WTC11 (cell line): ENCODE measurements at regions not wholly inside any gene's neighbourhood (a gene's known extent, or its start where the extent isn't known, plus 50 kb on each side); places are given as distances from the start of the nearest gene placed in this dataset.
"Not testable (repeated sequence)": the region's sequence is repeated elsewhere in the genome, so short reads cannot be mapped to it uniquely, and the experiment has no call there.

Experiments
- ATAC-seq: fragments of 200-7000 bp; cut with Tn5 transposase; 2 replicates; pipeline ENCODE4 v1.10.0; 2021; ENCODE audit warnings: mild to moderate bottlenecking, moderate library complexity
- CTCF ChIA-PET: fragments of 300-600 bp; sonication (Branson Sonifier 250); formaldehyde crosslinking; loops from one replicate; lab custom pipeline; 2021; ENCODE audit warnings: antibody characterized with exemption; lab: Charles Lee
- POLR2A ChIA-PET: fragments of 350-600 bp; sonication (Branson Sonifier 250); formaldehyde crosslinking; loops from one replicate; lab custom pipeline; 2021; ENCODE audit warnings: antibody characterized with exemption; lab: Charles Lee
- DNase-seq: peaks from one replicate; pipeline ENCODE4 v3.0.0; 2021; ENCODE audit warnings: low spot score
- H3K27ac Mint-ChIP-seq: 2 replicates; pipeline ENCODE4 v1.8.0; 2021; ENCODE audit warnings: mixed read lengths
- H3K27me3 Mint-ChIP-seq: 2 replicates; pipeline ENCODE4 v1.8.0; 2021; ENCODE audit warnings: low read depth, mild to moderate bottlenecking, moderate library complexity, mixed read lengths
- H3K36me3 Mint-ChIP-seq: 2 replicates; pipeline ENCODE4 v1.8.0; 2021; ENCODE audit warnings: mixed read lengths
- H3K4me1 Mint-ChIP-seq: 2 replicates; pipeline ENCODE4 v1.8.0; 2022; ENCODE audit warnings: mixed read lengths
- H3K4me3 Mint-ChIP-seq: 2 replicates; pipeline ENCODE4 v1.8.0; 2021; ENCODE audit warnings: mild to moderate bottlenecking, moderate library complexity, mixed read lengths
- H3K9me3 Mint-ChIP-seq: 2 replicates; pipeline ENCODE4 v1.8.0; 2021; ENCODE audit warnings: mixed read lengths
- AR ChIP-seq: fragments of 250-450 bp; sonication (Bioruptor Pico); IDR thresholded peaks from 2 replicates; pipeline ENCODE4 v1.9.0; 2021; ENCODE audit warnings: mild to moderate bottlenecking
- ATF1 ChIP-seq: sonication (generic); formaldehyde crosslinking; IDR thresholded peaks from 2 replicates; pipeline ENCODE4 v1.8.1; 2023; ENCODE audit warnings: mild to moderate bottlenecking, moderate library complexity, missing genetic modification reagents
- CREB1 ChIP-seq: sonication (generic); formaldehyde crosslinking; IDR thresholded peaks from 2 replicates; pipeline ENCODE4 v1.8.0; 2023; ENCODE audit warnings: mild to moderate bottlenecking, missing genetic modification reagents
- ELF4 ChIP-seq: sonication (generic); formaldehyde crosslinking; IDR thresholded peaks from 2 replicates; pipeline ENCODE4 v1.8.1; 2022; ENCODE audit warnings: low read depth, mild to moderate bottlenecking, moderate library complexity, missing genetic modification reagents
- GRHL2 ChIP-seq: fragments of 250-450 bp; sonication (Bioruptor Pico); IDR thresholded peaks from 2 replicates; pipeline ENCODE4 v1.8.0; 2022; ENCODE audit warnings: mild to moderate bottlenecking, moderate library complexity; ENCODE audit not compliant: insufficient replicate concordance, severe bottlenecking
- KAT7 ChIP-seq: sonication (generic); formaldehyde crosslinking; IDR thresholded peaks from 2 replicates; pipeline ENCODE4 v1.8.1; 2023; ENCODE audit warnings: missing genetic modification reagents, mild to moderate bottlenecking, borderline replicate concordance
- MLX ChIP-seq: sonication (generic); formaldehyde crosslinking; IDR thresholded peaks from 2 replicates; pipeline ENCODE4 v1.8.1; 2023; ENCODE audit warnings: mild to moderate bottlenecking, missing genetic modification reagents, moderate library complexity
- MXD4 ChIP-seq: fragments of 250-450 bp; sonication (Bioruptor Pico); IDR thresholded peaks from 2 replicates; pipeline ENCODE4 v1.8.0; 2021; ENCODE audit warnings: mild to moderate bottlenecking, moderate library complexity, borderline replicate concordance
- MYBL2 ChIP-seq: sonication (generic); formaldehyde crosslinking; IDR thresholded peaks from 2 replicates; pipeline ENCODE4 v1.8.1; 2023; ENCODE audit warnings: mild to moderate bottlenecking, moderate library complexity, missing genetic modification reagents
- PRRX2 ChIP-seq: fragments of 250-450 bp; sonication (Bioruptor Pico); IDR thresholded peaks from 2 replicates; pipeline ENCODE4 v1.8.0; 2021; ENCODE audit warnings: mild to moderate bottlenecking
- SMAD3 ChIP-seq: sonication (generic); formaldehyde crosslinking; IDR thresholded peaks from 2 replicates; pipeline ENCODE4 v1.8.0; 2022; ENCODE audit warnings: missing genetic modification reagents, mild to moderate bottlenecking, borderline replicate concordance
- SP1 ChIP-seq: sonication (generic); formaldehyde crosslinking; conservative IDR thresholded peaks from 2 replicates; pipeline ENCODE4 v1.8.1; 2022; ENCODE audit warnings: missing genetic modification reagents
- TEAD4 ChIP-seq: sonication (generic); formaldehyde crosslinking; IDR thresholded peaks from 2 replicates; pipeline ENCODE4 v1.8.0; 2022; ENCODE audit warnings: mild to moderate bottlenecking, missing genetic modification reagents
- USF1 ChIP-seq: sonication (generic); formaldehyde crosslinking; IDR thresholded peaks from 2 replicates; pipeline ENCODE4 v1.8.0; 2022; ENCODE audit warnings: mild to moderate bottlenecking, missing genetic modification reagents
- ZNF263 ChIP-seq: sonication (generic); formaldehyde crosslinking; IDR thresholded peaks from 2 replicates; pipeline ENCODE4 v1.8.1; 2022; ENCODE audit warnings: low read depth, mild to moderate bottlenecking, moderate library complexity, missing genetic modification reagents
- ZNF416 ChIP-seq: fragments of 250-450 bp; sonication (Bioruptor Pico); IDR thresholded peaks from 2 replicates; pipeline ENCODE4 v1.9.0; 2021; ENCODE audit warnings: mild to moderate bottlenecking, inconsistent platforms
- ZSCAN18 ChIP-seq: fragments of 250-450 bp; sonication (Bioruptor Pico); IDR thresholded peaks from 2 replicates; pipeline ENCODE4 v2.1.2; 2022; ENCODE audit warnings: mild to moderate bottlenecking, moderate library complexity
- TF ChIP-seq, protein P1 (sequence below): fragments of 200-600 bp; IDR thresholded peaks from 2 replicates; pipeline ENCODE4 v1.8.0; 2022; ENCODE audit warnings: antibody characterized with exemption
- TF ChIP-seq, protein P2 (sequence below): sonication (generic); formaldehyde crosslinking; IDR thresholded peaks from 2 replicates; pipeline ENCODE4 v1.8.0; 2022; ENCODE audit warnings: mild to moderate bottlenecking, missing genetic modification reagents
- TF ChIP-seq, protein P3 (sequence below): sonication (generic); formaldehyde crosslinking; IDR thresholded peaks from 2 replicates; pipeline ENCODE4 v1.8.0; 2023; ENCODE audit warnings: mild to moderate bottlenecking, missing genetic modification reagents

- no peak for TF ChIP-seq AR
- no peak for TF ChIP-seq ZNF416 (CRISPR knock-in tag)
- TF ChIP-seq TEAD4 (CRISPR knock-in tag) = no peak
- TF ChIP-seq ELF4 (CRISPR knock-in tag) = no peak
- no peak for TF ChIP-seq MXD4 (CRISPR knock-in tag)
- TF ChIP-seq, protein P1, sequence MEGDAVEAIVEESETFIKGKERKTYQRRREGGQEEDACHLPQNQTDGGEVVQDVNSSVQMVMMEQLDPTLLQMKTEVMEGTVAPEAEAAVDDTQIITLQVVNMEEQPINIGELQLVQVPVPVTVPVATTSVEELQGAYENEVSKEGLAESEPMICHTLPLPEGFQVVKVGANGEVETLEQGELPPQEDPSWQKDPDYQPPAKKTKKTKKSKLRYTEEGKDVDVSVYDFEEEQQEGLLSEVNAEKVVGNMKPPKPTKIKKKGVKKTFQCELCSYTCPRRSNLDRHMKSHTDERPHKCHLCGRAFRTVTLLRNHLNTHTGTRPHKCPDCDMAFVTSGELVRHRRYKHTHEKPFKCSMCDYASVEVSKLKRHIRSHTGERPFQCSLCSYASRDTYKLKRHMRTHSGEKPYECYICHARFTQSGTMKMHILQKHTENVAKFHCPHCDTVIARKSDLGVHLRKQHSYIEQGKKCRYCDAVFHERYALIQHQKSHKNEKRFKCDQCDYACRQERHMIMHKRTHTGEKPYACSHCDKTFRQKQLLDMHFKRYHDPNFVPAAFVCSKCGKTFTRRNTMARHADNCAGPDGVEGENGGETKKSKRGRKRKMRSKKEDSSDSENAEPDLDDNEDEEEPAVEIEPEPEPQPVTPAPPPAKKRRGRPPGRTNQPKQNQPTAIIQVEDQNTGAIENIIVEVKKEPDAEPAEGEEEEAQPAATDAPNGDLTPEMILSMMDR = no peak
- TF ChIP-seq, protein P2, sequence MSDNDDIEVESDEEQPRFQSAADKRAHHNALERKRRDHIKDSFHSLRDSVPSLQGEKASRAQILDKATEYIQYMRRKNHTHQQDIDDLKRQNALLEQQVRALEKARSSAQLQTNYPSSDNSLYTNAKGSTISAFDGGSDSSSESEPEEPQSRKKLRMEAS (CRISPR knock-in tag) = peak; percentile 59; the same call in 1 of the 2 replicates
- no peak for TF ChIP-seq USF1 (CRISPR knock-in tag)
- TF ChIP-seq, protein P3, sequence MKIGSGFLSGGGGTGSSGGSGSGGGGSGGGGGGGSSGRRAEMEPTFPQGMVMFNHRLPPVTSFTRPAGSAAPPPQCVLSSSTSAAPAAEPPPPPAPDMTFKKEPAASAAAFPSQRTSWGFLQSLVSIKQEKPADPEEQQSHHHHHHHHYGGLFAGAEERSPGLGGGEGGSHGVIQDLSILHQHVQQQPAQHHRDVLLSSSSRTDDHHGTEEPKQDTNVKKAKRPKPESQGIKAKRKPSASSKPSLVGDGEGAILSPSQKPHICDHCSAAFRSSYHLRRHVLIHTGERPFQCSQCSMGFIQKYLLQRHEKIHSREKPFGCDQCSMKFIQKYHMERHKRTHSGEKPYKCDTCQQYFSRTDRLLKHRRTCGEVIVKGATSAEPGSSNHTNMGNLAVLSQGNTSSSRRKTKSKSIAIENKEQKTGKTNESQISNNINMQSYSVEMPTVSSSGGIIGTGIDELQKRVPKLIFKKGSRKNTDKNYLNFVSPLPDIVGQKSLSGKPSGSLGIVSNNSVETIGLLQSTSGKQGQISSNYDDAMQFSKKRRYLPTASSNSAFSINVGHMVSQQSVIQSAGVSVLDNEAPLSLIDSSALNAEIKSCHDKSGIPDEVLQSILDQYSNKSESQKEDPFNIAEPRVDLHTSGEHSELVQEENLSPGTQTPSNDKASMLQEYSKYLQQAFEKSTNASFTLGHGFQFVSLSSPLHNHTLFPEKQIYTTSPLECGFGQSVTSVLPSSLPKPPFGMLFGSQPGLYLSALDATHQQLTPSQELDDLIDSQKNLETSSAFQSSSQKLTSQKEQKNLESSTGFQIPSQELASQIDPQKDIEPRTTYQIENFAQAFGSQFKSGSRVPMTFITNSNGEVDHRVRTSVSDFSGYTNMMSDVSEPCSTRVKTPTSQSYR (CRISPR knock-in tag) = no peak
- TF ChIP-seq PRRX2 (CRISPR knock-in tag) = no peak
- 0 out of 2 replicates have a peak, but pooled peaks have one; percentile 21 for TF ChIP-seq SP1 (CRISPR knock-in tag)
- no peak for TF ChIP-seq ZNF263
- peak; percentile 48; the same call in 1 of the 2 replicates for TF ChIP-seq MYBL2 (CRISPR knock-in tag)
- no peak for TF ChIP-seq SMAD3 (CRISPR knock-in tag)
- no peak for TF ChIP-seq MLX (CRISPR knock-in tag)
- no peak for TF ChIP-seq ATF1
- no peak for TF ChIP-seq KAT7 (CRISPR knock-in tag)
- TF ChIP-seq GRHL2 = no peak
- no peak for TF ChIP-seq CREB1 (CRISPR knock-in tag)
- no peak for TF ChIP-seq ZSCAN18 (CRISPR knock-in tag)
Observed at GRCh38 chr2:61597300-61598289, 59.4 kb upstream of the XPO1 start (continued).

- H3K27me3 Mint-ChIP-seq, H3K4me3 Mint-ChIP-seq, CTCF ChIA-PET, H3K27ac Mint-ChIP-seq, ATAC-seq, DNase-seq, POLR2A ChIA-PET: not testable (repeated sequence)
- Mint-ChIP-seq H3K4me1 (peaks cover 20% of the 10 kb centered on the region), H3K9me3 (peaks cover 17% of the 10 kb centered on the region), H3K36me3 (peaks cover 14% of the 10 kb centered on the region)
Observed at GRCh38 chr2:61594201-61594600, 56.0 kb upstream of the XPO1 start.

DNA sequence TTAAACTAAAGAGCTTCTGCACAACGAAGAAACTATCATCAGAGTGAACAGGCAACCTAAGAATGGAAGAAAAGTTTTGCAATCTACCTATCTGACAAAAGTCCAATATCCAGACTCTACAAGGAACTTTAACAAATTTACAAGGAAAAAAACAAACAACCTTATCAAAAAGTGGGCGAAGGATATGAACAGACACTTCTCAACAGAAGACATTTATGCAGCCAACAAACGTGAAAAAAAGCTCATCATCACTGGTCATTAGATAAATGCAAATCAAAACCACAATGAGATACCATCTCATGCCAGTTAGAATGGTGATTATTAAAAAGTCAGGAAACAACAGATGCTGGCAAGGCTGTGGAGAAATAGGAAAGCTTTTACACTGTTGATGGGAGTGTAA, 55.5 kb upstream of the XPO1 start:
- peaks cover 16% of the 10 kb centered on the region for H3K9me3 Mint-ChIP-seq
- ATAC-seq, H3K27me3 Mint-ChIP-seq, H3K4me3 Mint-ChIP-seq, DNase-seq, CTCF ChIA-PET, H3K27ac Mint-ChIP-seq, POLR2A ChIA-PET: not testable (repeated sequence)
- H3K4me1 Mint-ChIP-seq = peaks cover 19% of the 10 kb centered on the region
- peaks cover 14% of the 10 kb centered on the region for H3K36me3 Mint-ChIP-seq
